Neural cell (in vitro differentiated cells): ENCODE measurements at regions not wholly inside any gene's neighbourhood (a gene's known extent, or its start where the extent isn't known, plus 50 kb on each side); places are given as distances from the start of the nearest gene placed in this dataset.
A peak's percentile ranks its signal among the peaks of the same experiment; 100 is the strongest.

Experiments used
- H2AFZ ChIP-seq: fragments of 200-600, 300-800 bp; sonication (generic), shearing (Covaris generic); 2 replicates; pipeline ENCODE4 v1.6.0; 2014; ENCODE audit warnings: low read depth, mild to moderate bottlenecking, antibody characterized with exemption, low read length, moderate library complexity
- H3F3A ChIP-seq: fragments of 200-600 bp; shearing (Covaris generic); 2 replicates; pipeline ENCODE4 v1.6.1; 2016; ENCODE audit warnings: mild to moderate bottlenecking, moderate library complexity, mixed read lengths, antibody characterized with exemption, low read length; ENCODE audit not compliant: insufficient read depth, poor library complexity, severe bottlenecking
- H3K27ac ChIP-seq: fragments of 200-600, 300-800 bp; sonication (generic), shearing (Covaris generic); 2 replicates; pipeline ENCODE4 v1.5.1; 2014; ENCODE audit warnings: mild to moderate bottlenecking, low read length, moderate library complexity
- H3K27me3 ChIP-seq: fragments of 300-800, 200-600 bp; sonication (generic), shearing (Covaris generic); 2 replicates; pipeline ENCODE4 v1.6.0; 2014; ENCODE audit warnings: mild to moderate bottlenecking, low read depth, low read length, moderate library complexity; ENCODE audit not compliant: insufficient read depth
- H3K36me3 ChIP-seq: fragments of 300-800, 200-600 bp; sonication (generic), shearing (Covaris generic); 2 replicates; pipeline ENCODE4 v1.5.1; 2014; ENCODE audit warnings: mild to moderate bottlenecking, antibody characterized with exemption, low read length, moderate library complexity; ENCODE audit not compliant: insufficient read depth
- H3K4me2 ChIP-seq: fragments of 300-800, 200-600 bp; sonication (generic), shearing (Covaris generic); 2 replicates; pipeline ENCODE4 v1.6.0; 2014; ENCODE audit warnings: mild to moderate bottlenecking, low read length
- H3K4me3 ChIP-seq: fragments of 300-800, 200-600 bp; sonication (generic), shearing (Covaris generic); 2 replicates; pipeline ENCODE4 v1.5.1; 2014; ENCODE audit warnings: mild to moderate bottlenecking, low read length, moderate library complexity
- H3K79me2 ChIP-seq: fragments of 200-600 bp; shearing (Covaris generic); replicated peaks from 2 replicates; pipeline ENCODE4 v1.6.0; 2014; ENCODE audit warnings: mild to moderate bottlenecking, low read length, moderate library complexity; ENCODE audit not compliant: insufficient read depth
- H3K9ac ChIP-seq: fragments of 300-800, 200-600 bp; sonication (generic), shearing (Covaris generic); 2 replicates; pipeline ENCODE4 v1.6.1; 2016; ENCODE audit warnings: mild to moderate bottlenecking, low read length, mixed read lengths
- H3K9me2 ChIP-seq: fragments of 200-600 bp; shearing (Covaris generic); 2 replicates; pipeline ENCODE4 v1.6.1; 2016; ENCODE audit warnings: mild to moderate bottlenecking, low read length, mixed read lengths; ENCODE audit not compliant: insufficient read depth
- H3K9me3 ChIP-seq: fragments of 200-600, 300-800 bp; sonication (generic), shearing (Covaris generic); 2 replicates; pipeline ENCODE4 v1.6.1; 2016; ENCODE audit warnings: mild to moderate bottlenecking, mixed run types, low read length, moderate library complexity, mixed read lengths
- H4K20me1 ChIP-seq: fragments of 200-600 bp; shearing (Covaris generic); 2 replicates; pipeline ENCODE4 v1.6.1; 2016; ENCODE audit warnings: mild to moderate bottlenecking, mixed run types; ENCODE audit not compliant: insufficient read depth
- EP300 ChIP-seq: fragments of 450-650 bp; conservative IDR thresholded peaks from 2 replicates; pipeline ENCODE4 v1.6.1; 2014; ENCODE audit warnings: antibody characterized with exemption, mild to moderate bottlenecking, moderate library complexity; ENCODE audit not compliant: poor library complexity, severe bottlenecking
- EZH2 ChIP-seq: fragments of 200-600, 300-800 bp; shearing (Covaris generic), sonication (generic); IDR thresholded peaks from 2 replicates; pipeline ENCODE4 v1.6.1; 2014; ENCODE audit warnings: antibody characterized with exemption, low read length, borderline replicate concordance, mild to moderate bottlenecking; ENCODE audit not compliant: insufficient read depth, poor library complexity, severe bottlenecking
- MXI1 ChIP-seq: fragments of 450-650 bp; conservative IDR thresholded peaks from 2 replicates; pipeline ENCODE4 v1.6.1; 2014; ENCODE audit warnings: antibody characterized with exemption, mild to moderate bottlenecking; ENCODE audit not compliant: poor library complexity, severe bottlenecking
- POLR2AphosphoS5 ChIP-seq: IDR thresholded peaks from 2 replicates; pipeline ENCODE4 v1.6.1; 2012
- RAD21 ChIP-seq: fragments of 450-650 bp; conservative IDR thresholded peaks from 2 replicates; pipeline ENCODE4 v1.6.1; 2014; ENCODE audit warnings: antibody characterized with exemption, mild to moderate bottlenecking, moderate library complexity
- SMC3 ChIP-seq: fragments of 450-650 bp; conservative IDR thresholded peaks from 2 replicates; pipeline ENCODE4 v1.6.1; 2014; ENCODE audit warnings: antibody characterized with exemption, mild to moderate bottlenecking, moderate library complexity; ENCODE audit not compliant: poor library complexity
- TAF1 ChIP-seq: IDR thresholded peaks from 2 replicates; pipeline ENCODE4 v1.6.1; 2012; ENCODE audit warnings: low read depth
- TF ChIP-seq, protein P1 (sequence below): fragments of 450-650 bp; IDR thresholded peaks from 2 replicates; pipeline ENCODE4 v1.5.1; 2014; ENCODE audit warnings: antibody characterized with exemption, mild to moderate bottlenecking, moderate library complexity; ENCODE audit not compliant: poor library complexity, severe bottlenecking
- TF ChIP-seq, protein P2 (sequence below): IDR thresholded peaks from 2 replicates; pipeline ENCODE4 v1.6.1; 2012; ENCODE audit warnings: borderline replicate concordance

DNA sequence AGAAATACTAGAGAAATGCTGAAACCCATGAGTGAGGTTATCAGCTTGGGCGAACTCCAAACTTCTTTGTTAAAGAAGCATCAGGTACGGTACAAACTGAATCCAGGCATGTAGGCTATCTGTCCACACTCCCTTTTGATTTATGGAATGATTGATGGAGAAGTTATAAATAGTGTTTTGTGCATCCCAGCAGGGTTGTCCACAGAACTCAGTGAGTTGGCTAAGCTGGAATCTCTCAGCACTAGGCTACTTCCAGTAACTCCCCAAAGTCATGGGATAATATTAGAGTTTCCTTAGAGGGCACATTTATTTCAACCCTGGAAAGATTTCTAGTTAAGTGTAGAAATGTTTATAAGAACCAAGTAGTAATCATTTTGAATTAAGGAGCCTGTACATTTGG, 186.2 kb upstream of the CRBN start:
- TF ChIP-seq SMC3 = no peak
- TF ChIP-seq EP300 = no peak
- TF ChIP-seq, protein P1, sequence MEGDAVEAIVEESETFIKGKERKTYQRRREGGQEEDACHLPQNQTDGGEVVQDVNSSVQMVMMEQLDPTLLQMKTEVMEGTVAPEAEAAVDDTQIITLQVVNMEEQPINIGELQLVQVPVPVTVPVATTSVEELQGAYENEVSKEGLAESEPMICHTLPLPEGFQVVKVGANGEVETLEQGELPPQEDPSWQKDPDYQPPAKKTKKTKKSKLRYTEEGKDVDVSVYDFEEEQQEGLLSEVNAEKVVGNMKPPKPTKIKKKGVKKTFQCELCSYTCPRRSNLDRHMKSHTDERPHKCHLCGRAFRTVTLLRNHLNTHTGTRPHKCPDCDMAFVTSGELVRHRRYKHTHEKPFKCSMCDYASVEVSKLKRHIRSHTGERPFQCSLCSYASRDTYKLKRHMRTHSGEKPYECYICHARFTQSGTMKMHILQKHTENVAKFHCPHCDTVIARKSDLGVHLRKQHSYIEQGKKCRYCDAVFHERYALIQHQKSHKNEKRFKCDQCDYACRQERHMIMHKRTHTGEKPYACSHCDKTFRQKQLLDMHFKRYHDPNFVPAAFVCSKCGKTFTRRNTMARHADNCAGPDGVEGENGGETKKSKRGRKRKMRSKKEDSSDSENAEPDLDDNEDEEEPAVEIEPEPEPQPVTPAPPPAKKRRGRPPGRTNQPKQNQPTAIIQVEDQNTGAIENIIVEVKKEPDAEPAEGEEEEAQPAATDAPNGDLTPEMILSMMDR = no peak
- TF ChIP-seq EZH2 = no peak
- no peak for TF ChIP-seq RAD21
- TF ChIP-seq TAF1 = no peak
- TF ChIP-seq, protein P2, sequence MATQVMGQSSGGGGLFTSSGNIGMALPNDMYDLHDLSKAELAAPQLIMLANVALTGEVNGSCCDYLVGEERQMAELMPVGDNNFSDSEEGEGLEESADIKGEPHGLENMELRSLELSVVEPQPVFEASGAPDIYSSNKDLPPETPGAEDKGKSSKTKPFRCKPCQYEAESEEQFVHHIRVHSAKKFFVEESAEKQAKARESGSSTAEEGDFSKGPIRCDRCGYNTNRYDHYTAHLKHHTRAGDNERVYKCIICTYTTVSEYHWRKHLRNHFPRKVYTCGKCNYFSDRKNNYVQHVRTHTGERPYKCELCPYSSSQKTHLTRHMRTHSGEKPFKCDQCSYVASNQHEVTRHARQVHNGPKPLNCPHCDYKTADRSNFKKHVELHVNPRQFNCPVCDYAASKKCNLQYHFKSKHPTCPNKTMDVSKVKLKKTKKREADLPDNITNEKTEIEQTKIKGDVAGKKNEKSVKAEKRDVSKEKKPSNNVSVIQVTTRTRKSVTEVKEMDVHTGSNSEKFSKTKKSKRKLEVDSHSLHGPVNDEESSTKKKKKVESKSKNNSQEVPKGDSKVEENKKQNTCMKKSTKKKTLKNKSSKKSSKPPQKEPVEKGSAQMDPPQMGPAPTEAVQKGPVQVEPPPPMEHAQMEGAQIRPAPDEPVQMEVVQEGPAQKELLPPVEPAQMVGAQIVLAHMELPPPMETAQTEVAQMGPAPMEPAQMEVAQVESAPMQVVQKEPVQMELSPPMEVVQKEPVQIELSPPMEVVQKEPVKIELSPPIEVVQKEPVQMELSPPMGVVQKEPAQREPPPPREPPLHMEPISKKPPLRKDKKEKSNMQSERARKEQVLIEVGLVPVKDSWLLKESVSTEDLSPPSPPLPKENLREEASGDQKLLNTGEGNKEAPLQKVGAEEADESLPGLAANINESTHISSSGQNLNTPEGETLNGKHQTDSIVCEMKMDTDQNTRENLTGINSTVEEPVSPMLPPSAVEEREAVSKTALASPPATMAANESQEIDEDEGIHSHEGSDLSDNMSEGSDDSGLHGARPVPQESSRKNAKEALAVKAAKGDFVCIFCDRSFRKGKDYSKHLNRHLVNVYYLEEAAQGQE = no peak
- no peak for TF ChIP-seq MXI1
- TF ChIP-seq POLR2AphosphoS5 = no peak
- Histone ChIP-seq H3K4me3 (no peak overlapping the region), H3K9me3 (no peaks in the 10 kb centered on the region), H3F3A (no peaks in the 10 kb centered on the region), H3K79me2 (no peaks in the 10 kb centered on the region), H3K9me2 (no peaks in the 10 kb centered on the region), H3K4me2 (no peak overlapping the region), H2AFZ (no peak overlapping the region), H4K20me1 (no peaks in the 10 kb centered on the region), H3K9ac (no peak overlapping the region), H3K27me3 (no peaks in the 10 kb centered on the region), H3K27ac (no peak overlapping the region), H3K36me3 (no peaks in the 10 kb centered on the region)

DNA sequence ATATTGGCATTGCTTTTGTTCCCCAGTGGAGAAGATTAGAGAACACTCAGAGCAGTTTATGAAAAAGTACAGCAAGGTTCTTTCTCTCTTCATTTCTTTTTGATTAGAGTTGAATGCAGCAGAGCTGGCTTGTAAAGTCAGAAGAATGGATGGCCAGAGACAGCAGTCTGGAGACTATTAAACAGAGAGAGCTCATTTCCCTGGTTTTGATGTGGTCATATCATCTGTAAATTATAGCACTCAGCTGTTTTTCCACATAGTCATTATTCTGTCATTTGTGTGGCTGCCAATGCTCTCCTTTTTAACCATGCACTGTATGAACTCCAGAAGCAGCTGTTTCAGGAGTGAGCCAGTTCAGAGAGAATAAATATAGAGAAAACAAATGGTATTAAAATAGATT, 177.4 kb upstream of the CRBN start:
- TF ChIP-seq, protein P2 = no peak
- TF ChIP-seq POLR2AphosphoS5 (peak; percentile 86), EP300 (peak; percentile 43)
- Histone ChIP-seq H3K4me2 (no peak overlapping the region), H3F3A (no peaks in the 10 kb centered on the region), H4K20me1 (no peaks in the 10 kb centered on the region), H2AFZ (no peak overlapping the region), H3K36me3 (no peaks in the 10 kb centered on the region), H3K9me3 (no peaks in the 10 kb centered on the region), H3K27ac (peak overlapping the region; percentile 19), H3K9ac (no peak overlapping the region), H3K4me3 (no peak overlapping the region), H3K79me2 (no peaks in the 10 kb centered on the region), H3K9me2 (no peaks in the 10 kb centered on the region), H3K27me3 (no peaks in the 10 kb centered on the region)
